ENCODE measurements at regions not wholly inside any gene's neighbourhood (a gene's known extent, or its start where the extent isn't known, plus 50 kb on each side); places are given as distances from the start of the nearest gene placed in this dataset.

DNA sequence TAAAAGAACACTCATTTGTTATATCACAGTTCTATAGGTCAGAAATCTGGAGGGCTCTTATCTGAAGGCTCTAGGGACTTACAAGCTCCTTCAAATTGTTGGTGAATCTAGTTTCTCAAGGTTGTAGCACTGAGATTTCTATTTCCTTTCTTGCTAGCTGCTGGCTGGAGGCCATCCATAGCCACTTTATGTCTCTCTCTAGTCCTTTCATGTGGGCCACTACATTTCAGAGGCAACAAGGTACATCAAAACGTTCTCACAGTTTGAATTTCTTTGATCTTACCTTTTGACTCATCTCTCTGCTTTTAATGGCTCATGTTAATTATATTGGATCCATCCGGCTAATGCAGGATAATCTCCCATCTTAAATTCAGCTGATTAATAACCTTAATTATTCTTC lies 286.8 kb downstream of the DIO2 start:
- Histone ChIP-seq H3K27ac (replicated peaks) (no peak overlapping the region), H3K4me3 (no peak overlapping the region), H3K36me3 (no peaks in the 10 kb centered on the region), H3K9me3 (replicated peaks) (peaks cover 31% of the 10 kb centered on the region), H3K4me1 (no peaks in the 10 kb centered on the region), H3K27me3 (ENCODE audit: low read depth) (no peaks in the 10 kb centered on the region)
- no peak for DNase-seq
- TF ChIP-seq, protein P1, sequence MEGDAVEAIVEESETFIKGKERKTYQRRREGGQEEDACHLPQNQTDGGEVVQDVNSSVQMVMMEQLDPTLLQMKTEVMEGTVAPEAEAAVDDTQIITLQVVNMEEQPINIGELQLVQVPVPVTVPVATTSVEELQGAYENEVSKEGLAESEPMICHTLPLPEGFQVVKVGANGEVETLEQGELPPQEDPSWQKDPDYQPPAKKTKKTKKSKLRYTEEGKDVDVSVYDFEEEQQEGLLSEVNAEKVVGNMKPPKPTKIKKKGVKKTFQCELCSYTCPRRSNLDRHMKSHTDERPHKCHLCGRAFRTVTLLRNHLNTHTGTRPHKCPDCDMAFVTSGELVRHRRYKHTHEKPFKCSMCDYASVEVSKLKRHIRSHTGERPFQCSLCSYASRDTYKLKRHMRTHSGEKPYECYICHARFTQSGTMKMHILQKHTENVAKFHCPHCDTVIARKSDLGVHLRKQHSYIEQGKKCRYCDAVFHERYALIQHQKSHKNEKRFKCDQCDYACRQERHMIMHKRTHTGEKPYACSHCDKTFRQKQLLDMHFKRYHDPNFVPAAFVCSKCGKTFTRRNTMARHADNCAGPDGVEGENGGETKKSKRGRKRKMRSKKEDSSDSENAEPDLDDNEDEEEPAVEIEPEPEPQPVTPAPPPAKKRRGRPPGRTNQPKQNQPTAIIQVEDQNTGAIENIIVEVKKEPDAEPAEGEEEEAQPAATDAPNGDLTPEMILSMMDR (IDR thresholded peaks at IDR 0.05; ENCODE audit: borderline replicate concordance): no peak
- intact Hi-C loops (cut with micrococcal nuclease): no loop called here

DNA sequence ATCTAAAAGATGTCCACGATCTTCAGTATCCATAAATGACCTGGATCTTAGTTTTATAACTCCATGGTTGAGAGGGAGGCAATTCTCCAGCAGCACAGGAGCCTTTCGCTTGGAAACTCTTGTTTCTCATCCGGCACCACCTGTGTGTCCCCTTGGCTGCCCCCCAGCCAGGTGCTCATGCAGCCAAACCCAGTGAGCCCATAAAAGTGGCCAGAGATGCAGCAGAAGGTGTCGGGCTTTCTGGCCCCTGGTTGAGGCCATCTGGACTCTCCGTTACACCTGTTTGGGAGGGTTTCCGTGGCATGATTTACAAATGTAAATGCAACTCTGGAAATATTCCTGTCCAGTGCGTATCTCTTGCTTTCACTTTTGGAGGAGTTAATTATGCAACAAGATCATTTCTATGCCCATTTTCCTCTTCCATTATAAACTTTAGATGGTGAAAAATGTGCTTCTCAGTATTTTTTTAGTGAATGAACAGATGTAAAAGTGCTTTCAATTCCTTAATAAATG lies 291.1 kb downstream of the DIO2 start:
- TF ChIP-seq, protein P1 (IDR thresholded peaks at IDR 0.05; ENCODE audit: borderline replicate concordance): no peak
- Histone ChIP-seq H3K4me1 (no peaks in the 10 kb centered on the region), H3K4me3 (no peak overlapping the region), H3K27me3 (ENCODE audit: low read depth) (no peaks in the 10 kb centered on the region), H3K27ac (replicated peaks) (no peak overlapping the region), H3K36me3 (no peaks in the 10 kb centered on the region), H3K9me3 (replicated peaks) (peaks cover 47% of the 10 kb centered on the region)
- intact Hi-C loops (cut with micrococcal nuclease): no loop called here
- no peak for DNase-seq
